T-cell (primary cell): ENCODE measurements at regions not wholly inside any gene's neighbourhood (a gene's known extent, or its start where the extent isn't known, plus 50 kb on each side); places are given as distances from the start of the nearest gene placed in this dataset.
A peak's percentile ranks its signal among the peaks of the same experiment; 100 is the strongest.

Source experiments
- ATAC-seq, 4 experiments: fragments of 200-7000 bp in 3 of 4; fragments of 150-1000 bp in 1 of 4; cut with Tn5 transposase; replicated peaks in 1 of 4; 1 replicate in 3 of 4; 2 replicates in 1 of 4; pipeline ENCODE4 v1.10.0; 2021; ENCODE audit warnings: moderate library complexity in 3 of 4, mild to moderate bottlenecking in 2 of 4, moderate number of reproducible peaks in 1 of 4
- CTCF ChIA-PET, 2 donors: fragments of 300-600 bp; sonication (Branson Sonifier 250); formaldehyde crosslinking; loops; one replicate each; lab custom pipeline; 2022; ENCODE audit warnings: antibody characterized with exemption in 2 of 2; lab: Charles Lee
- POLR2A ChIA-PET, 2 donors: fragments of 300-600 bp; sonication (Branson Sonifier 250); formaldehyde crosslinking; loops; one replicate each; lab custom pipeline; 2022; ENCODE audit warnings: antibody characterized with exemption in 2 of 2; lab: Charles Lee
- DNase-seq, 35 experiments: peaks; one replicate each; pipeline versions ENCODE4 v3.0.0 to v3.0.0-alpha.2; 2013 to 2023
- H3K27ac ChIP-seq: one replicate; pipeline ENCODE4 v1.5.1; 2013; ENCODE audit warnings: low read length
- H3K27me3 ChIP-seq, 2 experiments: replicated peaks in 1 of 2; 1 replicate in 1 of 2; 2 replicates in 1 of 2; pipeline versions ENCODE4 v1.6.1 to v1.7.0; 2013; ENCODE audit warnings: low read length in 1 of 2, mixed read lengths in 1 of 2; ENCODE audit not compliant: control insufficient read depth in 2 of 2, insufficient read depth in 2 of 2; ENCODE audit errors: extremely low read depth in 1 of 2
- H3K36me3 ChIP-seq, 2 donors: 1 replicate in 1 of 2; 2 replicates in 1 of 2; pipeline versions ENCODE4 v1.6.1 to v1.7.0; 2013; ENCODE audit warnings: low read length in 1 of 2; ENCODE audit not compliant: control insufficient read depth in 2 of 2, insufficient read depth in 1 of 2; ENCODE audit errors: extremely low read depth in 1 of 2
- H3K4me1 ChIP-seq, 2 experiments: 1 replicate in 1 of 2; 2 replicates in 1 of 2; pipeline versions ENCODE4 v1.6.1 to v1.7.0; 2013; ENCODE audit warnings: low read length in 2 of 2, mixed read lengths in 1 of 2; ENCODE audit not compliant: insufficient read depth in 2 of 2, control insufficient read depth in 1 of 2; ENCODE audit errors: extremely low read depth in 1 of 2
- H3K4me3 ChIP-seq, 2 donors: 1 replicate in 1 of 2; 2 replicates in 1 of 2; pipeline versions ENCODE4 v1.5.1 to v1.7.0; 2013; ENCODE audit warnings: mild to moderate bottlenecking in 2 of 2, low read length in 1 of 2, moderate library complexity in 1 of 2; ENCODE audit not compliant: control insufficient read depth in 1 of 2; ENCODE audit errors: extremely low read depth in 1 of 2
- H3K9me3 ChIP-seq: 2 replicates; pipeline ENCODE4 v1.7.0; 2013
- H3K27ac Mint-ChIP-seq, 2 donors: one replicate each; pipeline ENCODE4 v1.8.0; 2020 to 2021; ENCODE audit warnings: mild to moderate bottlenecking in 2 of 2, mixed read lengths in 2 of 2
- H3K27me3 Mint-ChIP-seq, 2 donors: one replicate each; pipeline ENCODE4 v1.8.0; 2021 to 2022; ENCODE audit warnings: mixed read lengths in 2 of 2
- H3K36me3 Mint-ChIP-seq: one replicate; pipeline ENCODE4 v1.8.0; 2021; ENCODE audit warnings: mixed read lengths
- H3K4me1 Mint-ChIP-seq, 3 donors: one replicate each; pipeline ENCODE4 v1.8.0; 2020 to 2022; ENCODE audit warnings: mixed read lengths in 3 of 3, mild to moderate bottlenecking in 1 of 3
- H3K4me3 Mint-ChIP-seq, 3 donors: one replicate each; pipeline ENCODE4 v1.8.0; 2020 to 2022; ENCODE audit warnings: mild to moderate bottlenecking in 3 of 3, mixed read lengths in 3 of 3, moderate library complexity in 3 of 3
- H3K9me3 Mint-ChIP-seq, 3 donors: one replicate each; pipeline ENCODE4 v1.8.0; 2020 to 2022; ENCODE audit warnings: mixed read lengths in 3 of 3
- WGBS: methylation state at CpG from one replicate; pipeline ENCODE4 v1.1.5; 2013; ENCODE audit warnings: missing lambda C conversion rate; ENCODE audit not compliant: insufficient coverage; 5-methylcytosine and 5-hydroxymethylcytosine counted together

- Histone ChIP-seq H3K27me3 (peaks cover 0 to 14% of the 10 kb centered on the region in 2 experiments), H3K9me3 (no peaks in the 10 kb centered on the region), H3K36me3 (no peaks in the 10 kb centered on the region), H3K4me3 (no peak overlapping the region), H3K4me1 (no peaks in the 10 kb centered on the region), H3K27ac (no peak overlapping the region)
- no peaks in the 10 kb centered on the region for H3K36me3 Mint-ChIP-seq
- H3K27ac Mint-ChIP-seq = no peak overlapping the region
- CTCF ChIA-PET = no interaction called here
- no peak overlapping the region for H3K4me3 Mint-ChIP-seq
- H3K9me3 Mint-ChIP-seq = no peaks in the 10 kb centered on the region
- H3K4me1 Mint-ChIP-seq = no peaks in the 10 kb centered on the region
- peaks cover 2 to 5% of the 10 kb centered on the region in 2 donors for H3K27me3 Mint-ChIP-seq
- WGBS = 89% methylated on average over 3 of the region's 7 CpGs
- POLR2A ChIA-PET = no interaction called here
- peak in 1 of 35 experiments; percentile 11 for DNase-seq
- no peak for ATAC-seq
Observed at GRCh38 chr1:29541631-29542030, 305.3 kb downstream of the PTPRU start.

- no peak overlapping the region for H3K4me3 ChIP-seq
- CTCF ChIA-PET = no interaction called here
- H3K27ac Mint-ChIP-seq = no peak overlapping the region
- H3K4me1 ChIP-seq = no peaks in the 10 kb centered on the region
- H3K27ac ChIP-seq = no peak overlapping the region
- peak in 1 of 35 experiments; percentile 7 for DNase-seq
- 84% methylated on average over 3 of the region's 10 CpGs for WGBS
- peaks cover 0 to 14% of the 10 kb centered on the region in 2 experiments for H3K27me3 ChIP-seq
- POLR2A ChIA-PET = no interaction called here
- H3K36me3 ChIP-seq = no peaks in the 10 kb centered on the region
- no peak for ATAC-seq
- H3K4me3 Mint-ChIP-seq = no peak overlapping the region
- no peaks in the 10 kb centered on the region for H3K4me1 Mint-ChIP-seq
- H3K27me3 Mint-ChIP-seq = peaks cover 2 to 5% of the 10 kb centered on the region in 2 donors
- no peaks in the 10 kb centered on the region for H3K9me3 Mint-ChIP-seq
- H3K36me3 Mint-ChIP-seq = no peaks in the 10 kb centered on the region
- H3K9me3 ChIP-seq = no peaks in the 10 kb centered on the region
Observed at GRCh38 chr1:29540801-29541357, 304.6 kb downstream of the PTPRU start.

GRCh38 chr1:29539971-29540370 is 303.6 kb downstream of the PTPRU start:
- H3K4me3 Mint-ChIP-seq = no peak overlapping the region
- ATAC-seq (no peak), DNase-seq (peak in 1 of 35 experiments; percentile 19)
- no peak overlapping the region for H3K27ac Mint-ChIP-seq
- ChIA-PET POLR2A (no interaction called here), CTCF (no interaction called here)
- no peaks in the 10 kb centered on the region for H3K36me3 Mint-ChIP-seq
- H3K4me1 Mint-ChIP-seq = no peaks in the 10 kb centered on the region
- Histone ChIP-seq H3K36me3 (no peaks in the 10 kb centered on the region), H3K27me3 (peaks cover 0 to 14% of the 10 kb centered on the region in 2 experiments), H3K9me3 (no peaks in the 10 kb centered on the region), H3K27ac (no peak overlapping the region), H3K4me3 (no peak overlapping the region), H3K4me1 (no peaks in the 10 kb centered on the region)
- H3K9me3 Mint-ChIP-seq = no peaks in the 10 kb centered on the region
- H3K27me3 Mint-ChIP-seq = peaks cover 2 to 5% of the 10 kb centered on the region in 2 donors
- WGBS = no CpG with 5 or more reads among the region's 7 CpGs

- 92% methylated on average over 2 of the region's 3 CpGs for WGBS
Observed at GRCh38 chr1:29538586-29538985, 302.3 kb downstream of the PTPRU start.

GRCh38 chr1:29532751-29533150 is 296.4 kb downstream of the PTPRU start:
- no peaks in the 10 kb centered on the region for H3K4me1 ChIP-seq

More at GRCh38 chr1:29538586-29538985, 302.3 kb downstream of the PTPRU start:
- peak in 1 of 35 experiments; percentile 7 for DNase-seq
- no peak overlapping the region for H3K4me3 ChIP-seq
- CTCF ChIA-PET = no interaction called here
- Mint-ChIP-seq H3K4me1 (no peaks in the 10 kb centered on the region), H3K9me3 (peaks cover 0 to 6% (median 0%) of the 10 kb centered on the region in 3 donors), H3K4me3 (no peak overlapping the region), H3K27ac (no peak overlapping the region), H3K36me3 (no peaks in the 10 kb centered on the region), H3K27me3 (peaks cover 5% of the 10 kb centered on the region in 2 donors)
- POLR2A ChIA-PET = interaction anchor here in 1 of 2 donors (0.6 kb wide), 1 partner anchor 811 kb away, joined by 3 read pairs; no protein-coding TSS in a partner anchor
- H3K27me3 ChIP-seq = peaks cover 0 to 14% of the 10 kb centered on the region in 2 experiments
- H3K36me3 ChIP-seq = no peaks in the 10 kb centered on the region
- no peak for ATAC-seq
- no peaks in the 10 kb centered on the region for H3K9me3 ChIP-seq
- no peaks in the 10 kb centered on the region for H3K4me1 ChIP-seq
- H3K27ac ChIP-seq = no peak overlapping the region

GRCh38 chr1:29532285-29532684 is 296.0 kb downstream of the PTPRU start:
- H3K9me3 Mint-ChIP-seq = peaks cover 9 to 20% (median 19%) of the 10 kb centered on the region in 3 donors
- DNase-seq = no peak
- POLR2A ChIA-PET = no interaction called here
- H3K4me3 Mint-ChIP-seq = no peak overlapping the region
- Histone ChIP-seq H3K4me1 (no peaks in the 10 kb centered on the region), H3K27me3 (peaks cover 0 to 13% of the 10 kb centered on the region in 2 experiments), H3K36me3 (no peaks in the 10 kb centered on the region), H3K27ac (no peak overlapping the region), H3K9me3 (no peaks in the 10 kb centered on the region), H3K4me3 (no peak overlapping the region)
- no peaks in the 10 kb centered on the region for H3K36me3 Mint-ChIP-seq
- 77% methylated on average over 6 of the region's 6 CpGs for WGBS
- no peak for ATAC-seq
- H3K4me1 Mint-ChIP-seq = no peaks in the 10 kb centered on the region
- no peak overlapping the region for H3K27ac Mint-ChIP-seq
- peaks cover 7 to 9% of the 10 kb centered on the region in 2 donors for H3K27me3 Mint-ChIP-seq
- CTCF ChIA-PET = no interaction called here

More at GRCh38 chr1:29532751-29533150, 296.4 kb downstream of the PTPRU start:
- ChIA-PET POLR2A (no interaction called here), CTCF (no interaction called here)
- DNase-seq (no peak), ATAC-seq (no peak)
- H3K9me3 Mint-ChIP-seq = peaks cover 9 to 20% (median 19%) of the 10 kb centered on the region in 3 donors
- WGBS = no CpG with 5 or more reads among the region's 1 CpG
- H3K4me3 Mint-ChIP-seq = no peak overlapping the region
- H3K9me3 ChIP-seq = no peaks in the 10 kb centered on the region
- no peaks in the 10 kb centered on the region for H3K4me1 Mint-ChIP-seq
- H3K27ac ChIP-seq = no peak overlapping the region
- H3K27me3 ChIP-seq = peaks cover 0 to 8% of the 10 kb centered on the region in 2 experiments
- H3K36me3 Mint-ChIP-seq = no peaks in the 10 kb centered on the region
- peaks cover 5 to 9% of the 10 kb centered on the region in 2 donors for H3K27me3 Mint-ChIP-seq
- no peak overlapping the region for H3K4me3 ChIP-seq
- no peak overlapping the region for H3K27ac Mint-ChIP-seq
- no peaks in the 10 kb centered on the region for H3K36me3 ChIP-seq
